ENCODE measurements at regions not wholly inside any gene's neighbourhood (a gene's known extent, or its start where the extent isn't known, plus 50 kb on each side); places are given as distances from the start of the nearest gene placed in this dataset.
A peak's percentile ranks its signal among the peaks of the same experiment; 100 is the strongest.

- POLR2A ChIA-PET, result no interaction called here
- Mint-ChIP-seq H3K4me3 (no peak overlapping the region), H3K4me1 (peaks cover 25 to 36% (median 30%) of the 10 kb centered on the region in 3 donors), H3K9me3 (no peaks in the 10 kb centered on the region), H3K27ac (no peak overlapping the region), H3K36me3 (no peaks in the 10 kb centered on the region), H3K27me3 (peaks cover 0 to 5% of the 10 kb centered on the region in 2 donors)
- Histone ChIP-seq H3K27ac (ENCODE audit: low read length) (no peak overlapping the region), H3K4me3 (ENCODE audit: control insufficient read depth in 1 of 2, extremely low read depth in 1 of 2, low read length in 1 of 2) (no peak overlapping the region), H3K27me3 (replicated peaks in 1 of 2; ENCODE audit: control insufficient read depth in 2 of 2, extremely low read depth in 1 of 2, insufficient read depth in 2 of 2, low read length in 1 of 2) (peaks cover 0 to 8% of the 10 kb centered on the region in 2 experiments), H3K4me1 (ENCODE audit: control insufficient read depth in 1 of 2, extremely low read depth in 1 of 2, insufficient read depth in 2 of 2, low read length in 2 of 2) (peaks cover 0 to 25% of the 10 kb centered on the region in 2 experiments), H3K36me3 (ENCODE audit: control insufficient read depth in 2 of 2, extremely low read depth in 1 of 2, insufficient read depth in 1 of 2, low read length in 1 of 2) (no peaks in the 10 kb centered on the region), H3K9me3 (no peaks in the 10 kb centered on the region)
- CTCF ChIA-PET, result no interaction called here
- WGBS (ENCODE audit: insufficient coverage), result 61% methylated on average over 4 of the region's 4 CpGs
- no peak for ATAC-seq (replicated peaks in 1 of 4)
- no peak for DNase-seq
These were observed 572.7 kb downstream of the NPHP4 start for GRCh38 chr1:5419501-5419900.

GRCh38 chr1:5416518-5416917 is 575.7 kb downstream of the NPHP4 start:
- Mint-ChIP-seq H3K27me3 (no peaks in the 10 kb centered on the region), H3K27ac (no peak overlapping the region), H3K4me3 (no peak overlapping the region), H3K9me3 (no peaks in the 10 kb centered on the region), H3K4me1 (peaks cover 7 to 17% (median 8%) of the 10 kb centered on the region in 3 donors), H3K36me3 (no peaks in the 10 kb centered on the region)
- peak in 2 of 4 experiments; percentile 66 to 79 for ATAC-seq (replicated peaks in 1 of 4)
- ChIA-PET POLR2A (no interaction called here), CTCF (no interaction called here)
- no CpG with 5 or more reads among the region's 2 CpGs for WGBS (ENCODE audit: insufficient coverage)
- Histone ChIP-seq H3K4me1 (ENCODE audit: control insufficient read depth in 1 of 2, extremely low read depth in 1 of 2, insufficient read depth in 2 of 2, low read length in 2 of 2) (peaks cover 0 to 11% of the 10 kb centered on the region in 2 experiments), H3K27me3 (replicated peaks in 1 of 2; ENCODE audit: control insufficient read depth in 2 of 2, extremely low read depth in 1 of 2, insufficient read depth in 2 of 2, low read length in 1 of 2) (peaks cover 0 to 2% of the 10 kb centered on the region in 2 experiments), H3K36me3 (ENCODE audit: control insufficient read depth in 2 of 2, extremely low read depth in 1 of 2, insufficient read depth in 1 of 2, low read length in 1 of 2) (no peaks in the 10 kb centered on the region), H3K4me3 (ENCODE audit: control insufficient read depth in 1 of 2, extremely low read depth in 1 of 2, low read length in 1 of 2) (no peak overlapping the region), H3K9me3 (no peaks in the 10 kb centered on the region), H3K27ac (ENCODE audit: low read length) (no peak overlapping the region)
- no peak for DNase-seq

GRCh38 chr1:5415606-5416005 is 576.6 kb downstream of the NPHP4 start:
- Mint-ChIP-seq H3K9me3 (no peaks in the 10 kb centered on the region), H3K4me1 (peaks cover 8 to 22% (median 8%) of the 10 kb centered on the region in 3 donors), H3K36me3 (no peaks in the 10 kb centered on the region), H3K4me3 (no peak overlapping the region), H3K27me3 (no peaks in the 10 kb centered on the region), H3K27ac (peak overlapping the region in 1 of 2 donors; percentile 29)
- no peak for DNase-seq
- ChIA-PET POLR2A (no interaction called here), CTCF (no interaction called here)
- Histone ChIP-seq H3K27me3 (replicated peaks in 1 of 2; ENCODE audit: control insufficient read depth in 2 of 2, extremely low read depth in 1 of 2, insufficient read depth in 2 of 2, low read length in 1 of 2) (no peaks in the 10 kb centered on the region), H3K36me3 (ENCODE audit: control insufficient read depth in 2 of 2, extremely low read depth in 1 of 2, insufficient read depth in 1 of 2, low read length in 1 of 2) (no peaks in the 10 kb centered on the region), H3K27ac (ENCODE audit: low read length) (no peak overlapping the region), H3K4me3 (ENCODE audit: control insufficient read depth in 1 of 2, extremely low read depth in 1 of 2, low read length in 1 of 2) (no peak overlapping the region), H3K9me3 (no peaks in the 10 kb centered on the region), H3K4me1 (ENCODE audit: control insufficient read depth in 1 of 2, extremely low read depth in 1 of 2, insufficient read depth in 2 of 2, low read length in 2 of 2) (peaks cover 0 to 10% of the 10 kb centered on the region in 2 experiments)
- WGBS (ENCODE audit: insufficient coverage), result 93% methylated on average over 5 of the region's 7 CpGs
- no peak for ATAC-seq (replicated peaks in 1 of 4)

GRCh38 chr1:5410652-5411051 is 581.6 kb downstream of the NPHP4 start:
- no peaks in the 10 kb centered on the region for H3K9me3 ChIP-seq
- no peak for DNase-seq
- Mint-ChIP-seq H3K4me3 (no peak overlapping the region), H3K4me1 (peaks cover 1 to 12% (median 5%) of the 10 kb centered on the region in 3 donors), H3K9me3 (peaks cover 0 to 2% (median 0%) of the 10 kb centered on the region in 3 donors), H3K36me3 (no peaks in the 10 kb centered on the region), H3K27me3 (peaks cover 0 to 3% of the 10 kb centered on the region in 2 donors), H3K27ac (no peak overlapping the region)
- no peaks in the 10 kb centered on the region for H3K36me3 ChIP-seq (ENCODE audit: control insufficient read depth in 2 of 2, extremely low read depth in 1 of 2, insufficient read depth in 1 of 2, low read length in 1 of 2)
- ChIA-PET POLR2A (no interaction called here), CTCF (no interaction called here)
- no peak overlapping the region for H3K27ac ChIP-seq (ENCODE audit: low read length)
- ATAC-seq (replicated peaks in 1 of 4), result no peak
- H3K4me3 ChIP-seq (ENCODE audit: control insufficient read depth in 1 of 2, extremely low read depth in 1 of 2, low read length in 1 of 2), result no peak overlapping the region
- H3K4me1 ChIP-seq (ENCODE audit: control insufficient read depth in 1 of 2, extremely low read depth in 1 of 2, insufficient read depth in 2 of 2, low read length in 2 of 2), result peaks cover 0 to 10% of the 10 kb centered on the region in 2 experiments
- no peaks in the 10 kb centered on the region for H3K27me3 ChIP-seq (replicated peaks in 1 of 2; ENCODE audit: control insufficient read depth in 2 of 2, extremely low read depth in 1 of 2, insufficient read depth in 2 of 2, low read length in 1 of 2)
- 80% methylated on average over 2 of the region's 4 CpGs for WGBS (ENCODE audit: insufficient coverage)

GRCh38 chr1:5408401-5408800 is 583.8 kb downstream of the NPHP4 start:
- H3K4me1 Mint-ChIP-seq, result peaks cover 0 to 12% (median 5%) of the 10 kb centered on the region in 3 donors
- no peak overlapping the region for H3K4me3 Mint-ChIP-seq
- Histone ChIP-seq H3K36me3 (ENCODE audit: control insufficient read depth in 2 of 2, extremely low read depth in 1 of 2, insufficient read depth in 1 of 2, low read length in 1 of 2) (no peaks in the 10 kb centered on the region), H3K4me1 (ENCODE audit: control insufficient read depth in 1 of 2, extremely low read depth in 1 of 2, insufficient read depth in 2 of 2, low read length in 2 of 2) (peaks cover 0 to 13% of the 10 kb centered on the region in 2 experiments), H3K27ac (ENCODE audit: low read length) (no peak overlapping the region), H3K27me3 (replicated peaks in 1 of 2; ENCODE audit: control insufficient read depth in 2 of 2, extremely low read depth in 1 of 2, insufficient read depth in 2 of 2, low read length in 1 of 2) (no peaks in the 10 kb centered on the region), H3K4me3 (ENCODE audit: control insufficient read depth in 1 of 2, extremely low read depth in 1 of 2, low read length in 1 of 2) (no peak overlapping the region), H3K9me3 (no peaks in the 10 kb centered on the region)
- no peak overlapping the region for H3K27ac Mint-ChIP-seq
- CTCF ChIA-PET, result no interaction called here
- peaks cover 0 to 3% of the 10 kb centered on the region in 2 donors for H3K27me3 Mint-ChIP-seq
- H3K36me3 Mint-ChIP-seq, result no peaks in the 10 kb centered on the region
- ATAC-seq (replicated peaks in 1 of 4) (no peak), DNase-seq (no peak)
- WGBS (ENCODE audit: insufficient coverage), result no CpG with 5 or more reads among the region's 1 CpG
- peaks cover 0 to 2% (median 0%) of the 10 kb centered on the region in 3 donors for H3K9me3 Mint-ChIP-seq
- POLR2A ChIA-PET, result no interaction called here

- DNase-seq (no peak), ATAC-seq (replicated peaks in 1 of 4) (no peak)
- Histone ChIP-seq H3K9me3 (no peaks in the 10 kb centered on the region), H3K36me3 (ENCODE audit: control insufficient read depth in 2 of 2, extremely low read depth in 1 of 2, insufficient read depth in 1 of 2, low read length in 1 of 2) (no peaks in the 10 kb centered on the region), H3K27me3 (replicated peaks in 1 of 2; ENCODE audit: control insufficient read depth in 2 of 2, extremely low read depth in 1 of 2, insufficient read depth in 2 of 2, low read length in 1 of 2) (no peaks in the 10 kb centered on the region), H3K4me3 (ENCODE audit: control insufficient read depth in 1 of 2, extremely low read depth in 1 of 2, low read length in 1 of 2) (no peak overlapping the region), H3K4me1 (ENCODE audit: control insufficient read depth in 1 of 2, extremely low read depth in 1 of 2, insufficient read depth in 2 of 2, low read length in 2 of 2) (peaks cover 0 to 4% of the 10 kb centered on the region in 2 experiments), H3K27ac (ENCODE audit: low read length) (no peak overlapping the region)
- no peak overlapping the region for H3K4me3 Mint-ChIP-seq
- H3K4me1 Mint-ChIP-seq, result peaks cover 0 to 8% (median 2%) of the 10 kb centered on the region in 3 donors
- H3K36me3 Mint-ChIP-seq, result no peaks in the 10 kb centered on the region
- ChIA-PET POLR2A (no interaction called here), CTCF (no interaction called here)
- WGBS (ENCODE audit: insufficient coverage), result 75% methylated on average over 1 of the region's 3 CpGs
- H3K27me3 Mint-ChIP-seq, result peaks cover 0 to 3% of the 10 kb centered on the region in 2 donors
- H3K9me3 Mint-ChIP-seq, result peaks cover 0 to 2% (median 0%) of the 10 kb centered on the region in 3 donors
- no peak overlapping the region for H3K27ac Mint-ChIP-seq
These were observed 587.0 kb downstream of the NPHP4 start for GRCh38 chr1:5405263-5405662.
